SK-N-SH treated with all-trans-retinoic acid at 6 μM for 48 hours (cell line): ENCODE measurements at regions not wholly inside any gene's neighbourhood (a gene's known extent, or its start where the extent isn't known, plus 50 kb on each side); places are given as distances from the start of the nearest gene placed in this dataset.

Source experiments
- ARNTL ChIP-seq: fragments of 450-650 bp; formaldehyde crosslinking; IDR thresholded peaks from 2 replicates; pipeline ENCODE4 v1.5.0; 2020; ENCODE audit warnings: low read depth, mild to moderate bottlenecking, moderate library complexity, borderline replicate concordance
- CSRNP3 ChIP-seq: fragments of 250-450 bp; sonication (Bioruptor Pico); IDR thresholded peaks from 2 replicates; pipeline ENCODE4 v1.5.1; 2021; ENCODE audit warnings: mild to moderate bottlenecking, moderate library complexity
- OSR1 ChIP-seq: fragments of 250-450 bp; sonication (Bioruptor Pico); IDR thresholded peaks from 2 replicates; pipeline ENCODE4 v1.8.0; 2022; ENCODE audit warnings: moderate library complexity, mild to moderate bottlenecking, inconsistent platforms
- RARB ChIP-seq: fragments of 250-450 bp; sonication (Bioruptor Pico); IDR thresholded peaks from 2 replicates; pipeline ENCODE4 v1.8.0; 2021; ENCODE audit warnings: mild to moderate bottlenecking, moderate library complexity
- TCF4 ChIP-seq: fragments of 250-450 bp; sonication (Bioruptor Pico); IDR thresholded peaks from 2 replicates; pipeline ENCODE4 v1.8.0; 2021; ENCODE audit warnings: mild to moderate bottlenecking, moderate library complexity, borderline replicate concordance
- ZFP3 ChIP-seq: fragments of 250-450 bp; sonication (Bioruptor Pico); IDR thresholded peaks from 2 replicates; pipeline ENCODE4 v1.5.0; 2020; ENCODE audit warnings: mild to moderate bottlenecking, moderate library complexity
- ZFP30 ChIP-seq: fragments of 450-650 bp; formaldehyde crosslinking; IDR thresholded peaks from 2 replicates; pipeline ENCODE4 v1.5.0; 2022; ENCODE audit warnings: mild to moderate bottlenecking, moderate library complexity
- TF ChIP-seq, protein P1 (sequence below): fragments of 250-450 bp; sonication (Bioruptor Pico); IDR thresholded peaks from 2 replicates; pipeline ENCODE4 v1.5.0; 2020; ENCODE audit warnings: mild to moderate bottlenecking, moderate library complexity
- TF ChIP-seq, protein P2 (sequence below): fragments of 250-450 bp; sonication (Bioruptor Pico); IDR thresholded peaks from 2 replicates; pipeline ENCODE4 v1.8.0; 2020; ENCODE audit warnings: mild to moderate bottlenecking, moderate library complexity, borderline replicate concordance

GRCh38 chr2:192499476-192499875 is 304.7 kb upstream of the TMEFF2 start:
- TF ChIP-seq ZFP30 (CRISPR knock-in tag), result no peak
- TF ChIP-seq ZFP3 (CRISPR knock-in tag), result no peak
- no peak for TF ChIP-seq OSR1 (CRISPR knock-in tag)
- TF ChIP-seq TCF4 (CRISPR knock-in tag), result no peak
- TF ChIP-seq, protein P1, sequence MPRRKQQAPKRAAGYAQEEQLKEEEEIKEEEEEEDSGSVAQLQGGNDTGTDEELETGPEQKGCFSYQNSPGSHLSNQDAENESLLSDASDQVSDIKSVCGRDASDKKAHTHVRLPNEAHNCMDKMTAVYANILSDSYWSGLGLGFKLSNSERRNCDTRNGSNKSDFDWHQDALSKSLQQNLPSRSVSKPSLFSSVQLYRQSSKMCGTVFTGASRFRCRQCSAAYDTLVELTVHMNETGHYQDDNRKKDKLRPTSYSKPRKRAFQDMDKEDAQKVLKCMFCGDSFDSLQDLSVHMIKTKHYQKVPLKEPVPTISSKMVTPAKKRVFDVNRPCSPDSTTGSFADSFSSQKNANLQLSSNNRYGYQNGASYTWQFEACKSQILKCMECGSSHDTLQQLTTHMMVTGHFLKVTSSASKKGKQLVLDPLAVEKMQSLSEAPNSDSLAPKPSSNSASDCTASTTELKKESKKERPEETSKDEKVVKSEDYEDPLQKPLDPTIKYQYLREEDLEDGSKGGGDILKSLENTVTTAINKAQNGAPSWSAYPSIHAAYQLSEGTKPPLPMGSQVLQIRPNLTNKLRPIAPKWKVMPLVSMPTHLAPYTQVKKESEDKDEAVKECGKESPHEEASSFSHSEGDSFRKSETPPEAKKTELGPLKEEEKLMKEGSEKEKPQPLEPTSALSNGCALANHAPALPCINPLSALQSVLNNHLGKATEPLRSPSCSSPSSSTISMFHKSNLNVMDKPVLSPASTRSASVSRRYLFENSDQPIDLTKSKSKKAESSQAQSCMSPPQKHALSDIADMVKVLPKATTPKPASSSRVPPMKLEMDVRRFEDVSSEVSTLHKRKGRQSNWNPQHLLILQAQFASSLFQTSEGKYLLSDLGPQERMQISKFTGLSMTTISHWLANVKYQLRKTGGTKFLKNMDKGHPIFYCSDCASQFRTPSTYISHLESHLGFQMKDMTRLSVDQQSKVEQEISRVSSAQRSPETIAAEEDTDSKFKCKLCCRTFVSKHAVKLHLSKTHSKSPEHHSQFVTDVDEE (CRISPR knock-in tag), result no peak
- TF ChIP-seq RARB (CRISPR knock-in tag), result no peak
- no peak for TF ChIP-seq CSRNP3 (CRISPR knock-in tag)
- no peak for TF ChIP-seq ARNTL (CRISPR knock-in tag)
- TF ChIP-seq, protein P2, sequence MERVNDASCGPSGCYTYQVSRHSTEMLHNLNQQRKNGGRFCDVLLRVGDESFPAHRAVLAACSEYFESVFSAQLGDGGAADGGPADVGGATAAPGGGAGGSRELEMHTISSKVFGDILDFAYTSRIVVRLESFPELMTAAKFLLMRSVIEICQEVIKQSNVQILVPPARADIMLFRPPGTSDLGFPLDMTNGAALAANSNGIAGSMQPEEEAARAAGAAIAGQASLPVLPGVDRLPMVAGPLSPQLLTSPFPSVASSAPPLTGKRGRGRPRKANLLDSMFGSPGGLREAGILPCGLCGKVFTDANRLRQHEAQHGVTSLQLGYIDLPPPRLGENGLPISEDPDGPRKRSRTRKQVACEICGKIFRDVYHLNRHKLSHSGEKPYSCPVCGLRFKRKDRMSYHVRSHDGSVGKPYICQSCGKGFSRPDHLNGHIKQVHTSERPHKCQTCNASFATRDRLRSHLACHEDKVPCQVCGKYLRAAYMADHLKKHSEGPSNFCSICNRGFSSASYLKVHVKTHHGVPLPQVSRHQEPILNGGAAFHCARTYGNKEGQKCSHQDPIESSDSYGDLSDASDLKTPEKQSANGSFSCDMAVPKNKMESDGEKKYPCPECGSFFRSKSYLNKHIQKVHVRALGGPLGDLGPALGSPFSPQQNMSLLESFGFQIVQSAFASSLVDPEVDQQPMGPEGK (CRISPR knock-in tag), result no peak
